HG02623 (cell line): ENCODE measurements at regions not wholly inside any gene's neighbourhood (a gene's known extent, or its start where the extent isn't known, plus 50 kb on each side); places are given as distances from the start of the nearest gene placed in this dataset.

ENCODE experiments used
- ATAC-seq: cut with Tn5 transposase; IDR thresholded peaks from one replicate; pipeline ENCODE4 v1.9.1; 2021; ENCODE audit warnings: moderate library complexity; ENCODE audit not compliant: unreplicated experiment

DNA sequence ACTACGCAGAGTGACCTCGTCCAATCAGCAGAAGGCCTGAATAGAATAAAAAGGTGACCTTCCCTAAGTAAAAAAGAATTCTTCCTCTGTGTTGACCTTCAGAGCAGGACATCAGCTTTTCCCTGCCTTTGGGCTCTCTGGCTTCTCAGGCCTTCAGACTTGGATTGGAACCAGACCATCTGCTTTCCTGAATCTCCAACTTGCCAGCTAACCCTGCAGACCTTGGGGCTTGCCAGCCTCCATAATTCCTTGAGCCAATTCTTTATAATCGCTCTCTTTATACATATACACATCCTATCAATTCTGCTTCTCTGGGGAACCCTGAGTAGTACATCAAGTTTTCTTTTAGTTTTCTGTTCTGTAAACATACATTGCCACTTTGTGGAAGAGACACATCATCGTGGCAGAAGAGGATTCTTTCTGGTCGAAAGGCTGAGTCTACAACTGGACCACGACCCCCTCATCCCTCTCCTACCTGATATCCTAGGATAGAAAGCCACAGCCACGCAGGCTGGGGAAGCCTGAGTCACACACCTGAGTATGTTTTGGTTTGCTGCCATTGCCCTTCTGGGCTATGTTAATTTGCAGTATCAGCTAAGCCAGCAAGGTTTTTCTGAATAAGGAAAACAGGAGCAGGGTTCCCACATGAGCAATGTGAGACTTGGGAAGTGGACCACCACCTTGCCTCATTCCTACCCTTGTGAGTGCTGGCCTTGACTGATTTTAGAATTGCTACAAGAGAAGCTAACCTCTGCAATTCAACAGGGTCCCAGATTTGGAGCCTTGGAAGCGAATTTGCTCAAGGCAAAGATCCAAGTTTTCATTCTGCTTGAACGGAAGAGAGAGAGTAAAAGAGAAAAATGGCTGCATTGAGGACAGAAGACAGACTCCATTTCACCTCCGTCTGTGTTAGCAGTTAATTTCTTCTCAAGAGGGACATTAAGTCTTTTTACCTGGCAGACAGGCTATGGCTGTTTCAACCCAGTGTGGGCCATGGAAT is 445.2 kb upstream of the FZD8 start:
- ATAC-seq = no peak

DNA sequence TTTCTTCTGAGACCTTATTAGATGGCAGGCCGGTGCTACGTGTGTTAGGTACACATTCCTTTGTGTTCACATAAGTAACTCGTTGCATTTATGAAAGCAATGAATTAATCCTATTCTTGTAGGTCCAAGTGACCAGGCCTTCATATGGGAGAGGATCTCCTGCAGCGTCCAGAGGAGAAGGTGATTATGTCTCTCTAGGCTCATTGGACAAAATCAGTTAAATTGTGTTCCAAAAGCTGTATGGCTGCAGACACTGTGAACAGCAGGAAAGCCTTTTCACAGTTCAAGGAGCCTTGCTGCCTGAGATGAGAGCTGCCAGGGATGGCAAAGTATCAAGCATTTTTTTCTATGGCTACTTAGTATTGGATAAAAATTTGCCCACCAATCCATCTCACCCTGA is 433.1 kb upstream of the FZD8 start:
- ATAC-seq = no peak

- no peak for ATAC-seq
These were observed 431.8 kb upstream of the FZD8 start for GRCh38 chr10:36073796-36074345.

GRCh38 chr10:36068542-36068941 is 426.4 kb upstream of the FZD8 start:
- ATAC-seq = no peak

GRCh38 chr10:36067748-36068147 is 425.7 kb upstream of the FZD8 start:
- ATAC-seq = no peak

- no peak for ATAC-seq
These were observed 424.8 kb upstream of the FZD8 start for GRCh38 chr10:36066850-36067249.

GRCh38 chr10:36066102-36066501 is 424.0 kb upstream of the FZD8 start:
- ATAC-seq = no peak

DNA sequence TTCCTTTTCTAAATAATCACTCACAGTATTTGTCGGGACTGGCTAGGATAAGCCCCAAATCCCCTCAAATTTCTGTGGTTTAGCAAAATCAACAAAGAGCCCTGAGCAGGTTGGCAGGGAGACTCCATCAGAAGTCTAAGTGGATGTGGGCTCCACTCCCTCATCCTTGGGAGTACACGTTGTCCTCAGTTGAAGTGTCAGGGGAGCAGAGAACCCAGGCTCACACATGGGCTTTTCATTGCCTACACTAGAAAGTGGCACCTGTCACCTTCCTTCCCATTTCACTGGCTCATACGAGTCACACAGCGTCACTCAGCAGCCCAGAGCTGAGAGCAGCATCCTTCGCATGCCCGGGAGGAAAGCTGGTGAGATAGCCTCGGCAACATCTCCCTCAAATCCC is 421.3 kb upstream of the FZD8 start:
- no peak for ATAC-seq

GRCh38 chr10:36057731-36058130 is 415.6 kb upstream of the FZD8 start:
- ATAC-seq = no peak

- ATAC-seq = no peak
These were observed 415.1 kb upstream of the FZD8 start for GRCh38 chr10:36057180-36057579.

DNA sequence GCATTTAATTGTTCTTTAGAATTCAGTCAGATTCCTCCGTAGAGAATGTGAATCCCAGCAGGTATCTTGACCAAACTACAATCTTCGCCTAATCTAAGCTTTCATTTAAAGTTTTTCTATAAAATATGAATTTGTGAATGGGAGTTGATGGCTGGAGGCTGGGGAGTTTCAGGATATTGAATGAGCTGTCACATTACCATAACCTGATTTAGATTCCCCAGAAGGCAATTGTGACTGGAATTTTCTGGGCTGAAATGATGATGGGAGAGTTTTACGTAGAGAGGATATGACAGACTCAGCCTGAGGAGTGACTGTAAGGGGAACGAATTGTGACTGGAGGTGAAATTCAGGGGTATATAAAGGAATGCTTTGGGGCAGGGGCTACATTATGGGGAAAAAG is 411.7 kb upstream of the FZD8 start:
- ATAC-seq = no peak

GRCh38 chr10:36053271-36053670 is 411.2 kb upstream of the FZD8 start:
- ATAC-seq = no peak

DNA sequence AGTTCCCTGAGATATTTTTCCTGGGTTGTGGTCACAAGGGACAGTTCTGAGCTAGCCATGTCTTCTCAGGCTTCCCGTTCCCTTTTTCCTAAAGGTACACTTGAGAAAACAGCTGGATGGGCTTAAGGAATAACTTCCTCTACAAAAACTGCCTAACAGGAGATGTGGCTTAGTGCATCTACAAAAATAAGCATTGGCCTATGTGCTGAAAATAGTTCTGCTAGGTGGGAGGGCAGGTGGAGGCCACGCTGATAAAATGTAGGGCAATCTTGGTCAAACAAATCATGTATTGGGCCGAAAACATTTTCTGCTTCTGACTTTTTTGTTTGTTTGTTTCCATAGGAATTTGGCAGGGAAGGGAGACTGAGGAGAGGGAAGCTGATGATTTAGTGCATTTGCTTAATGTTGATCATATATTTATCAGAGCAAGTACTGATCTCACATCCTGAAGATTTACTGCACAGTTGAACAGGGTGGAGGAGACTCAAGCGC is 409.4 kb upstream of the FZD8 start:
- ATAC-seq = no peak

DNA sequence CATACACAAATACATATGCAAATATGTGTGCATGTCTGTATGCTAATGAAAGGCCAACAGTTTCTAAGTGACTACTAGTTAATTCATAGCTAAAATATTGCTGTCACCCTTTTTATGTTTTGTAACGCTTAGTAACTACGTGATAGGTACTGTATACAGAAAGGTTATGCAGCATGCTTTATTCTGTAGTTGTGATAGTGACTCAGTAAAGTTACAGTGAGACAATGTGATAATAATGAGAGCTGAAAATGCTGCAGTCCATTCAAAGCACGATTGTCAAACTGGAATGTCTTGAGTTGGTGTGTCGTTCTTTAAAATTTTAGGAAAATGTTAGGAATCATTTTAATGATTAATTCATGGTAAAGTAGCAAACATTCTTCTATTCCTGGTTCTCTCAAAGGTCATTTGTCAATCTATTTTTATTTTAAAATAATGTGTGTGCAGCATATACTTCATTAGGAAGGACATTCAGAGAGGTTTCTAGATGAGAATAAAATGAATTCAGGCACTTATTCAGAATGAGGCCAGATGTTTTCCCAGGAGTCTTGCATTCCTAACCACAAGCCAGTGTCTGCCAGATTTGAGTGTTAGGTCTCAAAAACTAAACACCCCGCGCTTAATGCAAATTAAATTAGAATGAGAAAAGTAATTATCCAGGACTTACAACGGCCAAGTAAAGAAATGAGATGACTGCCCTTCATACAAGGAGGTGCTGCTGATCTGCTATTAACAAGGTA is 408.8 kb upstream of the FZD8 start:
- no peak for ATAC-seq

DNA sequence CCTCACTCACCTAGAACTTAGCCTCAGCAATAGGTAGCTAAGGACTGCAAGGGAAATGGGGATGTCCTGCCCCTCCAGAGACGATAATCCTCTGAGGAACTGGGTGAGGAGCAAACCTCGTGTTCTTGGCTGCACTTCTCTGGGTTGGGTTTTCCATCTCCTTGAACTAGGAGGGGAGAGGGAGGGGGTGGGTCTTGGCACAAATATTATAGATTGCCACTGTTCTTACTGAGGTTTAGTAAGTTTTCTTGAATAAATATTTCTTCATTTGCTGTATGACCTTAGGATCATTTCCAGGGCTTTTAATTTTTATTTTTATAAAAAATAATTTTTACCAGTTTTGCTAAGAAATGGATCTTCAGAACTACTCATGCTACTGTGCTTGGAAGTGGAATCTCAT is 406.7 kb upstream of the FZD8 start:
- ATAC-seq = no peak

- ATAC-seq = no peak
These were observed 406.1 kb upstream of the FZD8 start for GRCh38 chr10:36048236-36048635.

- ATAC-seq = no peak
These were observed 400.0 kb upstream of the FZD8 start for GRCh38 chr10:36042135-36042534.

- ATAC-seq = no peak
These were observed 396.3 kb upstream of the FZD8 start for GRCh38 chr10:36038316-36038955.

- no peak for ATAC-seq
These were observed 394.0 kb upstream of the FZD8 start for GRCh38 chr10:36036137-36036536.

GRCh38 chr10:36033808-36034207 is 391.7 kb upstream of the FZD8 start:
- no peak for ATAC-seq

DNA sequence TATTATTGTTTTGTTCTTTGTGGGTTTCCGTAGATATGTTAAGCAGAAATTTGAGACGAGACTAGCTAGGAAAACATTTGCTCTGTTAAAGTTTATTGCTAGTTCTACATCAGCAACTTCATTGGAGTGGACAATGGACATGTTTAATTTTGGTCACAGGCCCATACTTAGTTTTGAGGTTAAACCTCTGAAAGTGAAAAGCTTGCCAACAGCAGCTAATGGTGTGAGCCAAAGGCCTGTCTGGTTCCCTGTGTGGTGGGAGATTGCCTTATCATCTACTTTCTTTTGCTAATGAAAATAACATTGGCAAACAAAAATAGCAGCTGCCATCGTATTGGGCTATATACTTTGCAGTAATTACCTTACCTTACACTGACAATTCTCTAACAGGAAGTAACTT is 388.4 kb upstream of the FZD8 start:
- no peak for ATAC-seq
